Colonic mucosa (tissue), 4 donors: ENCODE measurements at regions not wholly inside any gene's neighbourhood (a gene's known extent, or its start where the extent isn't known, plus 50 kb on each side); places are given as distances from the start of the nearest gene placed in this dataset.

Experiments
- DNase-seq: peaks from one replicate; pipeline ENCODE4 v3.0.0-alpha.2; 2020
- H3K27ac ChIP-seq: fragments of 200-600 bp; one replicate; pipeline ENCODE4 v1.8.0; 2021
- H3K27me3 ChIP-seq: fragments of 200-600 bp; one replicate; pipeline ENCODE4 v1.8.0; 2021
- H3K36me3 ChIP-seq: fragments of 200-600 bp; one replicate; pipeline ENCODE4 v1.8.0; 2021
- H3K4me1 ChIP-seq: fragments of 200-600 bp; one replicate; pipeline ENCODE4 v1.8.0; 2021; ENCODE audit warnings: mild to moderate bottlenecking
- H3K4me3 ChIP-seq: fragments of 200-600 bp; one replicate; pipeline ENCODE4 v1.8.0; 2021
- H3K9ac ChIP-seq, 2 donors: one replicate each; pipeline ENCODE4 v1.7.0; 2013; ENCODE audit warnings: control low read depth in 2 of 2, low read depth in 2 of 2, low read length in 2 of 2
- H3K9me3 ChIP-seq: fragments of 200-600 bp; one replicate; pipeline ENCODE4 v1.8.0; 2021
- CTCF ChIP-seq: fragments of 200-600 bp; IDR thresholded peaks from one replicate; pipeline ENCODE4 v1.8.0; 2022; ENCODE audit warnings: antibody characterized with exemption, mild to moderate bottlenecking
- intact Hi-C: fragments of 100-400 bp; cut with DNase I; formaldehyde crosslinking; loops from one replicate; pipeline ENCODE4 v1.14.1; 2022
- donor health status: healthy.
- donor health status: DM: no; HTN: no; CAD: no.
- donor health status: DM: no; HTN: no; CAD: no.

GRCh38 chr6:164507206-164507940 is 802.0 kb downstream of the C6orf118 start:
- intact Hi-C loops, result no loop called here
- H3K27ac ChIP-seq, result no peak overlapping the region
- no peaks in the 10 kb centered on the region for H3K36me3 ChIP-seq
- H3K9ac ChIP-seq, result no peak overlapping the region
- no peaks in the 10 kb centered on the region for H3K4me1 ChIP-seq
- no peaks in the 10 kb centered on the region for H3K27me3 ChIP-seq
- no peak overlapping the region for H3K4me3 ChIP-seq
- H3K9me3 ChIP-seq, result no peaks in the 10 kb centered on the region
- TF ChIP-seq CTCF, result no peak
- no peak for DNase-seq

- no peak for DNase-seq
- Histone ChIP-seq H3K36me3 (no peaks in the 10 kb centered on the region), H3K4me3 (no peak overlapping the region), H3K27ac (no peak overlapping the region), H3K27me3 (no peaks in the 10 kb centered on the region), H3K9ac (no peak overlapping the region), H3K4me1 (no peaks in the 10 kb centered on the region), H3K9me3 (no peaks in the 10 kb centered on the region)
- intact Hi-C loops, result no loop called here
- TF ChIP-seq CTCF, result no peak
These were observed 804.0 kb downstream of the C6orf118 start for GRCh38 chr6:164505425-164505824.

- H3K27ac ChIP-seq, result no peak overlapping the region
- H3K9me3 ChIP-seq, result no peaks in the 10 kb centered on the region
- intact Hi-C loops, result no loop called here
- no peaks in the 10 kb centered on the region for H3K36me3 ChIP-seq
- no peaks in the 10 kb centered on the region for H3K27me3 ChIP-seq
- no peak for DNase-seq
- no peak overlapping the region for H3K4me3 ChIP-seq
- H3K4me1 ChIP-seq, result no peaks in the 10 kb centered on the region
- H3K9ac ChIP-seq, result no peak overlapping the region
- no peak for TF ChIP-seq CTCF
These were observed 806.6 kb downstream of the C6orf118 start for GRCh38 chr6:164502833-164503232.

- Histone ChIP-seq H3K9ac (no peak overlapping the region), H3K4me1 (no peaks in the 10 kb centered on the region), H3K27me3 (no peaks in the 10 kb centered on the region), H3K9me3 (no peaks in the 10 kb centered on the region), H3K36me3 (no peaks in the 10 kb centered on the region), H3K27ac (no peak overlapping the region), H3K4me3 (no peak overlapping the region)
- DNase-seq, result no peak
- no peak for TF ChIP-seq CTCF
- intact Hi-C loops, result no loop called here
These were observed 813.4 kb downstream of the C6orf118 start for GRCh38 chr6:164495882-164496495.

GRCh38 chr6:164478426-164478825 is 831.0 kb downstream of the C6orf118 start:
- no peak for DNase-seq
- H3K4me3 ChIP-seq, result no peak overlapping the region
- H3K9ac ChIP-seq, result no peak overlapping the region
- H3K27ac ChIP-seq, result no peak overlapping the region
- no peaks in the 10 kb centered on the region for H3K4me1 ChIP-seq
- intact Hi-C loops, result no loop called here
- H3K36me3 ChIP-seq, result no peaks in the 10 kb centered on the region
- TF ChIP-seq CTCF, result no peak
- H3K9me3 ChIP-seq, result no peaks in the 10 kb centered on the region
- H3K27me3 ChIP-seq, result no peaks in the 10 kb centered on the region
